ENCODE measurements at regions not wholly inside any gene's neighbourhood (a gene's known extent, or its start where the extent isn't known, plus 50 kb on each side); places are given as distances from the start of the nearest gene placed in this dataset.

DNA sequence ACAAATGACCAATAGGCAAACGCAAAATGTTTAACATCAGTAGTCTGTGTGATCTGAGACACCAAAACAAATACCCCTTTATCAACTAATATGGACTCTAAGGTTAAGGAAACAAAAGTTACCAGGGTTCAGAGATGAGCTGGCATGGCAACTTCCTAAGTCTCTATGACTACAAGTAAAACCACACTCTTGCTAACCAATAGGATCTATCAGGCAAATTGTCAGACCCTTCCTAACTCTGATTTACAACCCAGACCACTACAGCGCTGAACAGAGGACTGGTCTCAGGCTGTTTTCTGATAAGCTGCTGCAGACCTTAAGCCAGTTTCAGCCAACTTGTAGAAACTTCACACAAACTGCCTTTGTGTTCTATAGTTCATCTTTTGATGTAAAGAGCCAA lies 608.0 kb downstream of the TLL1 start:
- no peak for DNase-seq

DNA sequence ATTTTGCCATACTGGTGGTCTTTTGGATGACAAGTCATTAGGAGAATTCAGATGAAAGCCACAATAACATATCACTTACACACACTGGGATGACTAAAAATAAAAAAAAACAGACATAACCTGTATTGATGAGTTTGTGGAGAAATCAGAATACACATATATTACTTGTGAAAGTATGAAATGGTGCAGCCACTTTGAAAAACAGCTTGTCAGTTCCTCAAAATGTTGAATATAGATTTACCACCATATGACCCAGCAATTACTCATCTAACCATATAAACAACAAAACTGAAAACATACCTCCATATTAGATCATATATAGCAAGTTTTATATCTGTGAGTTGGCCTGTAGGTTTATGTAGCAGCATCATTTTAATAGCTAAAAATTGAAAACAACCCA lies 608.7 kb downstream of the TLL1 start:
- DNase-seq, result no peak

DNA sequence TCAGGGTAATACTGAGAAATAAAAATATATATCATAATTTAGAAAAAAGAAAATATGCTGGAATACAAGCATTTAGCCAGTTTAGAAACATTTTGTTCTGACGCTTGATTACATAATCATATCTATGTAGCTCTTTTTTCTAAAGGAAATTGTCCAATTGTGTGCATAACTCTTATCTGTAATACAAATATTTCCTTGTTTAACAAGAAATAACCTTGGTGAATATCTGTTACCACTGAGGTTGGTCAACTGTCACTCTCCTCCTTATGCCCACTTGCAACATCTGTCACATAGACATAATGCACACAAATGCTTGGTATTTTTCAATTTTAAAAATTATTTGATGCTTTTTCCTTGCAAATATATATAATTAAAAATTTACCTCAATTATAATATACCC lies 609.7 kb downstream of the TLL1 start:
- no peak for DNase-seq

DNA sequence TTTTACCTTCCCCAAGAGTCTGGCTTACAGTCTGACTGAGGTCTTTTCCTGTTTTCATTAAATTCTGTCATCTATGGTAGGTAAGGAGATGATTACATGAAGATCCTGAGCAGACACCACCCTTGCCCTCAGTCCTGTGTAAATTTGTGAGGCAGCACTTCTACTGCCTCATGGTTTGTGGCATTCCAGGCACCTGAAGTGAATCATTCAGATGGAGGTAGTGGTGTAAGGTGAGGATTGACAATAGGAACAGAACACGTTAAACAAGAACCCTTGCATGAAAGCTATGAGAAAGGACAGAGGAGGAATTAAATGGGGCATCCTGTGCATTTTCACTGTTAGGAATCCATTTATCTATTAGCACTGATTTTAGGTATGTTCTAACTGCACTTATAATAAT lies 618.6 kb downstream of the TLL1 start:
- DNase-seq, result no peak

DNA sequence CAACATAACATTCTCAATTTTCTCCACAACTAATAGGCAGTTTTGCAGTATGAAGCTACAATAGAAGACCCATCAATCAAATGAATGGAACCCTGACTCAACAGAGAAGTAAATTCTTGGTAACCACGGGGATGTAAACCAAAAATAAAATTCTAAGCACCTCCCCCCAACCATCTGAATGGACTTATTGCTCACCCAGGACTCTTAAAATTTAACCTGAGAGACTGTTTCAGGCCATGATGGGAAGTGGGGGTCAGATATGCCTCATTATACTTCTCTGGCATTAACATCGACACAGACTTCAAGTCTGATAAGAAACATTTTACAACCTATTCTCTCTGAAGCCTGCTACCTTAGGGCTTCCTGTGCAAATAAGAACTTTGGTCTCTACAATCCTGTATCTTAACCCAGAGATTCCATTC lies 620.9 kb downstream of the TLL1 start:
- no peak for DNase-seq

DNA sequence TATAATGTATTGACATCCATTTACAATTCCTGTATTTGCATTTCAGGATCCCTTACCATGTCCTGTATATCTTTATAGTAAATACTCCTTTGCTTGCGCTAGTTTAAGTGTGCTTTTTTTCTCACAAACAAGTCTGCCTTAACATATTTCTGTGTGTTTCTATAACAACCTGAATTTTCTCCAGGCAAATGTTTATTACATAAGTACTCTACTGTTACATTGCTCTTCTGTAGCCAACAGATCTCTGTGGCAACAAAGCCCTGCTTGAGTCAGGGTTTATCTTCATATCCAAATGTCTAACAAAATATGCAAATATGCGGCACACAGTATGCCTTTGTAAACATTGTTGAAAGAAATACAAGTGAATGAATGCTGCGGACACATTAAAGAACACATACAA lies 625.5 kb downstream of the TLL1 start:
- no peak for DNase-seq

DNA sequence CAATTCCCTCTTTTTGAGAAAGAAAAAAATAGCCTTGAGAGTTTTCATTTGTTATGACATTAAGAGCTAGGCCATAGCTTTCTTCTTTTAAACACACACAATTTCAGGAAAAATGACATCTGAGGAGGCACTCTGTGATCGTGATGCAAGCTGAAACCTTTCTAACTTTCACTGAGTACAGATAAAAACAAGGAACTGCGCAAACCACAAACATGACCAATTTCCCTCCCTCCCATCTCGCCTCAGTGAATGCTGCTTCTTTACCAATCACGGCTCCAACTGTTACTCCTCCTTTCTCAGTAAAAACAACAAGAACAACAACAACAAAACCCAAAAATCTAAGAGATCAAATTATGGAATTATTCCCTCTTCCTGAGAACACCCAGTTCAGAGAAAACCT lies 626.8 kb downstream of the TLL1 start:
- DNase-seq, result no peak

DNA sequence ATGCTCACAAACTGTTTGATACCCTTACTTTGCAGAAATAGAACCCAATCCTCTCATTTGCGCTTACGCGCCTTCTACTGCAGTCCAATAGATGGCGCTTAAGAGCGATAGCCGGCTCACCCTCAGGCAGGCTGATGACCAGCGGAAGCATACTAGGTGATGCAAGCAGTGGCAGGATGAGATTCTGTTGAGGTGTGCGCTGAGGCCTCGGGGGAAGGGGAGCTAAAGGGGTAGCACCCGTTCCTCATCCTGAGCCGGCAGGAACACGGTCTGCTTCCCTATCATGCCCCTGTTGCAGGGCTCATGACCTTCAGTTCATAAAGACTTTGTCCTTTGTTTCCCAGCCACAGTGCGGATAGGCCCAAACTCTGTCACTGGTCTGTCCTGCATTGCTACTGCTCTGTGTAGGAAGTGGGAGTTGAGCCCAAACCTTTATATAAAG lies 628.9 kb downstream of the TLL1 start:
- DNase-seq, result peak in 1 of 56 donors; percentile 0

DNA sequence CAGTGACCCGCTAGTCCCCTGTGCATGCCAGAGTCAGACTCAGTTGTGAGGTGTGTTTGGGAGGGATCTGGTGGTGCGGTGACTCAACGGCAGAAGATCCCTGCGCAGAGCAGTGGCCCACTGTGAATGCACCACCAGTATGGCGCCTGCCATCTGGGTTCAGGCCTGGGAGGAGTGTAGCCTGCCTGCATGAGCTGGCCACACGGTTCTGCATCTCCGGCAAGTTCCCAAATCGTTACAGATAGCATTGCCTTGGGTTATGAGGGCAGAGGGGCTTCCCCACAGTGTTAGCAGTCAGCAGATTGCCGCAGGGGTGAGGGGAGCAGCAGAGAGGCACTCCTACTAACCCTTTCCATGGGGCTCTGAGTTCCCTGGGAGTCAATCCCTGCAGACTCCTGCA lies 629.6 kb downstream of the TLL1 start:
- DNase-seq, result no peak

DNA sequence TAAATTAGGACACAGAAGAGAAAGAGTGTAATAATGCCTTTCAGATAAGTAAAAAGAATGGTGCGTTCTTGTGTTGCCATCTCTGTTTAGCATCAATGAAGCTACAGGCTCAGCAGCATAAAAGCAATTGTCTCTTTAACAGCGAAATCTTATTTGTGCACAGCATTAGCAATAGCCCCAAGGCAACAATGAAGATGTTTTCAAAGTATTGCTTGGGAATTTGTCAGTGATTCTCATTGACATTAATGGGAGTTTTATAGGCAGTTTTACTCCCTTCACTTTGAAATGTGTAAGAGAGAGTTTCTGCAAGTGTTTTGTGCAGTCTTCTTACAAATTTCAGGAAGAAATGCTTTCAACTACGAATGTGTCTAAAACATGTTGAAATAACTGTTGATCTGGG lies 633.0 kb downstream of the TLL1 start:
- DNase-seq, result no peak

DNA sequence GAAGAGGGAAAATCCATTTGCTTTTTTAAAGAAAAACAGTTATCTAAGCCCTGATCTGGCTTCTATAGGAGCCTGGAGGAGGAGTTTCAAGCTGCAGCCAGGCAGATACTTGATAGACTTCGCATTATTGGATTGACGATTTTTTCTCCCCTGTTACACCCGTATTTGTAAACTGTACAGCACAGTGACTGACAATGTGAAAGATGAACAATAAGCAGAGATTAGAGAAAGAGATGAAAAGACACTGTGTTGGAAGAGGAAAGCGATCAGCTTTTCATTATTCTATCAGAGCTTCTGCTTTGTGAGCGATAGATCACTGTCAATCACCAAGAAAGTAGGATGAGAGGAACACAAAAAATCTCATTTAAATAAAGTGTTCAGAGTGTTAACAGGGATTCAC lies 639.2 kb downstream of the TLL1 start:
- no peak for DNase-seq

DNA sequence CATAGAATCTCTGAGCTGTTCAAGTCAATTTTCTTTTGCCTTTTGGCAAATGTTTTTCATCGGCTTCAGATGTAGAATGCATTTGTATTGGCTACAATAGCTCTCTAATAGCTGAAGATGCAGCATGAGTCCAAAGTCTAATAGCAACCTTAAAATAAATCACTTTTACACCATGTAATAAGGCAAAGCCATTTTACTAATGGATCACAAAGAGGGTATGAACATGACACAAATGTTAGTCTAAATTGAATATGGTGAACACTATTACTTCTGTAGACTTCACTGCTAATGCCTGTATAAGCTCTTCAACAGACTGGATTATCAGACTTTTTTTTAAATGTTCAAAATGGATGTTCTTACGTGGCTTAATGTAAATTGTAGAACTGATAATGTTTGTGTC lies 645.3 kb downstream of the TLL1 start:
- no peak for DNase-seq

DNA sequence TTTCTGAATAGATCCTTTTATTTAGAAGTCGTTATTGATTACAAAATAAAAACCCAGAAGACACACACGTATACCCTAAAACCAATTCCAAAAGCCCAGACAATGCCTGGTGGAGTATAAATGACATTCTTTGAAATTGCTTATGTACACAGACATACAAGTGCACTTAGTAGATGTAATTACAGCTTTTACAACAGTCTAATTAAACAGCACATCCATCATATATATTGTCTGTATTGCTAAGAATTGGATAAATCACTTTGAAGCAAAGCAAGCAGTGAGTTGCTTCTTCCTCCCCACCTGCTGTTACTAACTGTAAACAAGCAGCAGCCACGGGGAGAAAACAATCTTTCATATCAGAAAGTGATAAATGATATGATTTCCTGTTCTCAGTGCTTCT lies 645.7 kb downstream of the TLL1 start:
- DNase-seq, result no peak

DNA sequence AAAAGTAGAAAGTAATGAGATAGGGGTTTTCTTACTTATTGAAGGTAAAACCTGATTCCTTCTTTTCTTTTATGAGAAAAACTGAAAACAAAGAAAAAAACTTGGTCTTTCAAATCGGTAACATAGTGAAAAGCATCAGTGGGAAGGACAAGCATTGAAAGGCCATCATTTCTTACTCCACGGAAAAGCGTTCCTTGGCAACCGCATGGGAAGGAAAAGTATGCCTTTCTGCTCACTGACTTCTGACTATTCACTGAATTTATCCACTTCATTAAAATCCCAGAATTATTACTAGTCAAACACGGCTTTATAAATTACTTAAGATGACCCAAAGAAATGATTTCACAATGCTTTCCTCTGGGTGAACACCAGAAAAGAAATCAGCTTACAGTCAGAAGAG lies 646.7 kb downstream of the TLL1 start:
- DNase-seq, result no peak

DNA sequence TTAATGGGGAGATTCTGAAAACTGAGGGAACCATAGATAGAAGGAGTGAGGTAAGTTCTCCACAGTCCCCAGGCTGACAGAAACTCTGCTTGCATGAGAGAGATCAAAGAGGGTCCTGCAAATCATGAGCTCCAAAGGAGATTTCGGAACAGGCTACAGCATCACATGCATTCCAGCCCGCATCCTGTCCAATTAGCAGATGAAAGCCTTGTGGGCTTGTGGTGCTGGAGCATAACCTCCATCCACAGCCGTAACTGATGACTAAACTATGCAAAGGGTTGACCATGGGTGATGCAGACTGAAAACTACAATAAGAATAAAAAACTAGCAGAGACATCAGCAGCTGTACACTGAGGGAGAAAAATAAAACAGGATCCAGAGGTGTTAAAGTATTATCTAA lies 654.5 kb downstream of the TLL1 start:
- no peak for DNase-seq

DNA sequence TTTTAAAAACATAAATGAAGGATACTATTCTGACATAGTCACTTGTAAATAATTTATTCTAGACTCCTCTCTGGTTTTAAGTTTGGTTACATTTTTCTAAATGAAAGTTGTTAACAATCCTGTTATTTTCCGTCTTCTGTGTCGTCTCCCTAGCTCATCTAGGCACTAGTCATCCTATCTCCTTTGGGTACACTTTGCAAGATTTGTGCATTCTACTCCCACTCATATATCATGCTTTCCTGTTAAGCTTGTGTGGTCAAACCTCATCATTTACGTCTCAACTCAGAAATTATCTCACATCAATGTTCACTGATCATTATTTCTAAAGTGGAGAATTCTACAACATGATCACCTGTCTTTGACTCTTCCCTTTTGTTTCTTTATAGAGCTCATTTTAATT lies 658.7 kb downstream of the TLL1 start:
- DNase-seq, result no peak

DNA sequence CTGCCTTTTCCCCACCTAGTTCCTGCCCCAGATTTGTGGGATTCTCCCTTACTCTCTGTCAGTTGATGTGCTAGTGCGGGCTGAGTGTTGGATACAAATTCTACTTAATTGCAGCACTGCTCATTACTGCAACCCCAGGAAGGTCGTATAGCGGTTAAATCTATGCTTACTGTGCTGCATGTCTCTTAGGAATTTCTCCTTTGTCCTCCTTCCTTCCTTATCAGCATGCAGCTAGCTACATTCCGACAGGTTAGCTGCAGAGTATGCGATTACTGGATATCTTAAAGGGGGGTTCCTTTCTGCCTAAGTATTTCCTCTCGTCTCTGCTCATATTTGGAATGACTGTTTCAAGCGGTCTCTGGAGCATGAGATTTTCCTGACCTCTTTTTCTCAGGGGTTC lies 662.8 kb downstream of the TLL1 start:
- DNase-seq, result no peak

DNA sequence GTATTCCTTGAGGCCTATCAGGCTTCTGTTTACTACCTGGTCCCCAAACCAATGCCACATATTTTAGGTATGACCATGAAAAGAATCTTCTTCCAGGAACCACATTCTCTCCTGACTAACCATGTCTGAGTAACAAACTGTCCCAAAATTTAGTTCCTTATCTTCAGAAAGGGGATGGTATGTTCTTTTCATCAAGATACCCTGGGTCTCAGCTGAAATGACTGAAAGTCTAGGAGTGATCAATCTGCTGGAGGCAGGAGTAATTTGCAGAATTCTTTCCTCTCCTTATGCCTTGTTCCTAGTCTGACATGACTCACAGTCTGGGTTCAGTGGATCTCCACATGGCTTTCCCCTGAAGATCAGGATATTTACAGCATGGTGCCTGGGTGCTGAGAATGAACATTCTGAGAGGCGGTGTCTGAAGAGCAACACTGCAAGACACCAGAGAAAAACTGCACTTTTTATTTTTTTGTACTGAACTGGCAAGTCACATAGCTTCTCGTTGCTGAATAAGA lies 665.5 kb downstream of the TLL1 start:
- DNase-seq, result no peak

DNA sequence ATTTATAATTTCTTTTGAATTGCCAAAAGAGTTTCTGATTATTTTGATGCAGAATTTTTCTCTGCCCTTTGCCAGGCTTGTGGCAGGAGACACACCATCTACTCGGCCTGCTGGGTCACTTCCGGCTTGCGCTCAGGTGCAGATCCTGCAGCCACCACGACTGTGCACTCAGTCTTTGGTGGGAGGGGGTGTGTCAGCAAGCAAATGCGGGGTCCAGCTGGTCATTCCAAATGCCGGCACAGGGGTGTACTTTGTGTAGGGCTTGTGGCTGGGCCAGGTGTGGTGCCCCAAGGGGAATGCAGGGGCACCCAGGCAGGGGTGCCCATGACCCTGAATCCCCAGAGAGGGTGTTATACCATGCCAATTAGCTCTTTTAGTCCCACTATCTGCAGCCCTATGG lies 673.0 kb downstream of the TLL1 start:
- no peak for DNase-seq

DNA sequence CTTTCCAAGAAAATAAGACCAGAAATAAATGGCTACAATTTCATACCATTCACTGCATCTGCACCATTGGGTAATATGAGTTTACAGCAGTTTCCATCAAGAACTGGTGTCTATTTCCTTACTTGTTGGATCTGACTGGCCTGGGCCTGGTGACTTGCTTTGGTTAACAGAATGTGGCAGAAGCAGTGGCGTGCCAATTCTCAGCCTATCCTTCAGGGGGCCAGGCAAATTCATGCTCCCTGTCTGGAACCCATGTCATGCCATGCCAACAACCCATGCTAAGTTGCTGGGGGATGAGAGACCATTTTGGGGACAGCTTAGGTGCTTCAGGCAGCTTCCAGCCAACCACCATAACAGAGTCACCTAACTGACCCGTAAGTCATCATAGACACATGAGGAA lies 656.7 kb downstream of the SPOCK3 start:
- DNase-seq, result no peak

DNA sequence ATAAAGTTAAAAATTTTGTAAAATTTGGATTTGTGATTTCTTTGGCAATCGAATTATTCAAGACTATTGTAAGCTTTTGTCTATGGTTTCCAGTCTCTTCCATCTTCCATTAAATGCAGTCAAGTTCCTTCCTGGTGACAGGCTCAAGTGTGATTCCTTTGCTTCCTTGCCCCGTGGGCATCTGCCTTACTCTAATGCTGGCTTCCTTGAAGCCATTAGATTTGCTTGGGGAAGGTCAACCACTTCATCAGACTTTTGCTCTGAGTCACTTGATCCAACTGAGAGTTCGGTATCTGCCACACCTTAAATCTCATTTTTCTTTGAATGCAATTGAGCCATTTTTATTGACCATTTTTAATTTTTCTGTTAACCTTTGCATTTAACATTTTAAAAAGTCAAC lies 648.8 kb downstream of the SPOCK3 start:
- DNase-seq, result no peak

DNA sequence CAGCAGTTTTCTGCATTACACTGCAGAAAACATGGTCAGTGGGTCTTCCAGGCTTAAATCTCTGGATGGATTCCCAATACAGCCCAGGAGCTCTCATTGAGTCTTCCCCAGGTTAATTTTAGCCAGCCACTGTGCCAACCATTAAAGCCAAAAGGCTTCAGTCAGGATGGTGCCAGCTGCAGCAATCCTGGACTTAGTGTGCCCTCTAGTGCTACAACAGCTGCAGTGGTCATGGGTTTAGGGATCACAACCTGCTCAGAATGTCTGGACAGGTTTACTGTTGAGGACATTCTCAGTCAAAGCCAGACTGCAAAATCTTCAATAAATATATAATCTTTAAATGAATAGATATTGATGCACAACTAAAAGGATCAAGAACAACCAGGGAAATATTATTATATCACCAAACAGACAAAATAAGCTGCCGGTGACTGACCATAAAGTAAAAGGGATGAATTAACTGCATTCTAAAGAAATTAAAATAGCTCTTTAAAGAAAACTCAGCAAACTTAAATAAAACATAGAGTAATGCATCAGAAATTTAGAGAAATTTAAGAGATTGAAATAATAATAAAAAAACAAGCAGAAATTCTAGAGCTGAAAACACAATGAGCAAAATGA lies 639.9 kb downstream of the SPOCK3 start:
- no peak for DNase-seq

DNA sequence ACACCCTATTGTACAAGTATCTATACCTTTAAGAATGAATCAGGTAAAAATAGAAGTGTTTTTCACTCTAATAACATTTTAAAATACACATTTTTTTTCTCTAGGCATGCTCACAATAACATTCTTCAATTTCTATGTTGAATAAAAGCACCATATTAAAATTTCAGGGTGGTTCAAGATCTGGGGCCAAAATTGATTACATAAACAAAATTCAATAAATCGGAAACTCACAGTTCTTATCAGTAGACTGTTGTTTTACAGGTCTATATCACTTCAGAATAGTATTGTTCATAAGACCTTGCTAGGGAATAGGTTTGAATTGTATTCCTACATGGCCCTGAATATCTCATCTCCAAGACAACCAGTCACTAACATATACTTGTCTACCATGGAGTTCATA lies 634.0 kb downstream of the SPOCK3 start:
- no peak for DNase-seq

DNA sequence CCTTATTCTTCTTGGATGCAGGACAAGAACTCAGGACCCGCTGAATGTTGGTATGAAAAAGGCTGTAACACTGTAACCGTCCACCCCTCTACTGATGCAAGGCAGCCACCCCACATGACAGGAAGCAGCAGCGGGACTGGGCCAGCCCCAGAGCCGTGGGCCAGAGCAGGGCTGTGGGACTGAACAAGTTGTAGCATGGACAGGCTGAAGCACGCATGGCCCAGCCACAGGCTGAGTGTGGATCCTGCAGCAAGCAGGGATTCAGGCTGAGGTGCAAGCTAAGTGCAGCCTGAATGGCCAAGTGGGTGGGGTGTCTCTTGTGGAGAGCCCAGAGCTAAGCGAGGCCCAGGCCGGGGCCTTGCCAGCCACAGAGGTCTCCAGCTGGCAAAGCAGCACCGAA lies 632.2 kb downstream of the SPOCK3 start:
- no peak for DNase-seq
